PFSK-1 (cell line): ENCODE measurements at regions not wholly inside any gene's neighbourhood (a gene's known extent, or its start where the extent isn't known, plus 50 kb on each side); places are given as distances from the start of the nearest gene placed in this dataset.

Experiments used
- POLR2AphosphoS5 ChIP-seq: IDR thresholded peaks from 2 replicates; pipeline ENCODE4 v1.6.1; 2012; ENCODE audit warnings: low read depth, mild to moderate bottlenecking, control low read depth, low read length, moderate library complexity
- REST ChIP-seq, 2 experiments: IDR thresholded peaks; 2 replicates each; pipeline versions ENCODE4 v1.6.1 to v1.8.0; 2011 to 2012; ENCODE audit warnings: low read depth in 2 of 2, low read length in 2 of 2, control low read depth in 1 of 2, inconsistent platforms in 1 of 2, mild to moderate bottlenecking in 1 of 2, moderate library complexity in 1 of 2; ENCODE audit not compliant: insufficient read depth in 1 of 2
- TAF1 ChIP-seq: IDR thresholded peaks from 2 replicates; pipeline ENCODE4 v1.6.1; 2012; ENCODE audit warnings: low read length, control low read depth, borderline replicate concordance; ENCODE audit not compliant: insufficient read depth

- TF ChIP-seq POLR2AphosphoS5: no peak
- TF ChIP-seq REST (IDR thresholded peaks at IDR 0.05; ENCODE audit: insufficient read depth in 1 of 2, low read depth in 2 of 2, low read length in 2 of 2): no peak
- no peak for TF ChIP-seq TAF1
Observed at GRCh38 chr12:127233016-127233415, 1034.0 kb upstream of the TMEM132C start.
